Endothelial cell of umbilical vein (primary cell): ENCODE measurements at regions not wholly inside any gene's neighbourhood (a gene's known extent, or its start where the extent isn't known, plus 50 kb on each side); places are given as distances from the start of the nearest gene placed in this dataset.

ENCODE experiments used
- BruUV-seq: library from RNA; stranded (reverse); fragments of 400-500 nt; replicated peaks from 2 replicates; lab custom pipeline; 2021; lab: Mats Ljungman, UMichigan
- CTCF ChIA-PET: fragments of 300-600, 350-600 bp; sonication (Branson Sonifier 250); formaldehyde crosslinking; loops from one replicate; lab custom pipeline; 2021; ENCODE audit warnings: antibody characterized with exemption, inconsistent platforms; lab: Charles Lee
- POLR2A ChIA-PET: fragments of 300-600, 350-600 bp; sonication (Branson Sonifier 250); formaldehyde crosslinking; loops from one replicate; lab custom pipeline; 2021; ENCODE audit warnings: antibody characterized with exemption, inconsistent platforms; lab: Charles Lee
- DNase-seq: peaks from one replicate; pipeline ENCODE4 v3.0.0-alpha.2; 2011; ENCODE audit warnings: low read depth, low spot score
- FAIRE-seq: peaks from 2 replicates; lab custom pipeline; 2011; peaks lifted over from hg19 to GRCh38; lab: Jason Lieb, UNC
- H2AFZ ChIP-seq: 2 replicates; pipeline ENCODE4 v1.6.0; 2012; ENCODE audit warnings: low read depth, low read length, control low read depth, inconsistent platforms
- H3K27ac ChIP-seq: 2 replicates; pipeline ENCODE4 v1.5.1; 2011; ENCODE audit warnings: low read depth, mild to moderate bottlenecking, control low read depth, low read length, moderate library complexity; ENCODE audit not compliant: insufficient read depth
- H3K27me3 ChIP-seq, 2 experiments: 2 replicates each; pipeline versions ENCODE4 v1.6.0 to v1.6.1; 2011; ENCODE audit warnings: low read length in 2 of 2, mixed read lengths in 1 of 2; ENCODE audit not compliant: control insufficient read depth in 2 of 2, insufficient read depth in 2 of 2
- H3K36me3 ChIP-seq, 2 experiments: 2 replicates in 1 of 2; 3 replicates in 1 of 2; pipeline ENCODE4 v1.5.1; 2011; ENCODE audit warnings: low read length in 2 of 2, mild to moderate bottlenecking in 1 of 2, moderate library complexity in 1 of 2; ENCODE audit not compliant: control insufficient read depth in 2 of 2, insufficient read depth in 2 of 2; ENCODE audit errors: extremely low read depth in 1 of 2
- H3K4me1 ChIP-seq: 3 replicates; pipeline ENCODE4 v1.5.1; 2011; ENCODE audit warnings: mild to moderate bottlenecking, low read length; ENCODE audit not compliant: control insufficient read depth, insufficient read depth; ENCODE audit errors: extremely low read depth
- H3K4me2 ChIP-seq: 2 replicates; pipeline ENCODE4 v1.6.1; 2011; ENCODE audit warnings: low read length, control low read depth, mixed read lengths; ENCODE audit not compliant: insufficient read depth
- H3K4me3 ChIP-seq, 3 experiments: fragments of 200-600 bp in 1 of 3; sonication (generic), shearing (Covaris generic) in 1 of 3; replicated peaks in 1 of 3; 2 replicates each; pipeline ENCODE4 v1.5.1; 2011 to 2016; ENCODE audit warnings: control low read depth in 3 of 3, low read length in 3 of 3, mild to moderate bottlenecking in 2 of 3, inconsistent platforms in 1 of 3, low read depth in 1 of 3, moderate library complexity in 1 of 3; ENCODE audit not compliant: insufficient read depth in 1 of 3
- H3K79me2 ChIP-seq: 2 replicates; pipeline ENCODE4 v1.6.0; 2012; ENCODE audit warnings: low read length, inconsistent platforms; ENCODE audit not compliant: control insufficient read depth, insufficient read depth
- H3K9ac ChIP-seq: replicated peaks from 2 replicates; pipeline ENCODE3; 2011; ENCODE audit warnings: low read length, control low read depth; ENCODE audit not compliant: insufficient read depth; ENCODE audit errors: extremely low read depth
- H3K9me1 ChIP-seq: replicated peaks from 3 replicates; pipeline ENCODE4 v1.6.0; 2011; ENCODE audit warnings: mild to moderate bottlenecking, low read length; ENCODE audit not compliant: control insufficient read depth, insufficient read depth; ENCODE audit errors: extremely low read depth
- H3K9me3 ChIP-seq: replicated peaks from 2 replicates; pipeline ENCODE4 v1.5.1; 2012; ENCODE audit warnings: low read length, inconsistent platforms; ENCODE audit not compliant: control insufficient read depth, insufficient read depth
- H4K20me1 ChIP-seq: replicated peaks from 2 replicates; pipeline ENCODE3; 2011; ENCODE audit warnings: mild to moderate bottlenecking, low read length; ENCODE audit not compliant: control insufficient read depth, insufficient read depth; ENCODE audit errors: extremely low read depth
- EZH2 ChIP-seq: IDR thresholded peaks from 2 replicates; pipeline ENCODE4 v1.6.1; 2012; ENCODE audit warnings: borderline replicate concordance, low read depth, mild to moderate bottlenecking, moderate library complexity, low read length, inconsistent platforms; ENCODE audit not compliant: severe bottlenecking
- GATA2 ChIP-seq: IDR thresholded peaks from 2 replicates; pipeline ENCODE4 v1.7.0; 2011; ENCODE audit warnings: low read depth, mild to moderate bottlenecking, moderate library complexity, mixed read lengths, low read length; ENCODE audit not compliant: insufficient read length, insufficient read depth
- JUN ChIP-seq: IDR thresholded peaks from 2 replicates; pipeline ENCODE4 v1.6.1; 2011; ENCODE audit warnings: borderline replicate concordance, low read depth; ENCODE audit not compliant: insufficient read length, insufficient read depth
- MYC ChIP-seq: IDR thresholded peaks from one replicate; pipeline ENCODE4 v1.6.1; 2011; ENCODE audit warnings: mild to moderate bottlenecking, low read depth, low read length
- POLR2A ChIP-seq: IDR thresholded peaks from 2 replicates; pipeline ENCODE4 v1.6.1; 2012; ENCODE audit warnings: low read depth, mild to moderate bottlenecking, control low read depth, low read length
- POLR2AphosphoS5 ChIP-seq: IDR thresholded peaks from 2 replicates; pipeline ENCODE4 v1.6.1; 2012; ENCODE audit warnings: low read depth, mild to moderate bottlenecking, control low read depth, low read length, moderate library complexity; ENCODE audit not compliant: insufficient read depth
- dilution Hi-C: fragments of 300-500 bp; cut with MboI; formaldehyde crosslinking; loops from one replicate; pipeline ENCODE4 v1.15.0; 2019; ENCODE audit warnings: low sequenced_read_pairs; ENCODE audit not compliant: extremely low pct_ligation_motif_present
- intact Hi-C: fragments of 100-400 bp; cut with micrococcal nuclease; formaldehyde crosslinking; loops from one replicate; pipeline ENCODE4 v1.10.0; 2022
- TF ChIP-seq, protein P1 (sequence below): IDR thresholded peaks from 2 replicates; pipeline ENCODE4 v1.6.1; 2011; ENCODE audit not compliant: insufficient read depth, insufficient read length
- TF ChIP-seq, protein P2 (sequence below), 2 donors: IDR thresholded peaks; 1 replicate in 1 of 2; 2 replicates in 1 of 2; pipeline ENCODE4 v1.5.1; 2011; ENCODE audit warnings: low read length in 2 of 2, mild to moderate bottlenecking in 2 of 2, moderate library complexity in 2 of 2, control low read depth in 1 of 2, inconsistent platforms in 1 of 2, low read depth in 1 of 2; ENCODE audit not compliant: insufficient read depth in 1 of 2; ENCODE audit errors: extremely low read depth in 1 of 2

DNA sequence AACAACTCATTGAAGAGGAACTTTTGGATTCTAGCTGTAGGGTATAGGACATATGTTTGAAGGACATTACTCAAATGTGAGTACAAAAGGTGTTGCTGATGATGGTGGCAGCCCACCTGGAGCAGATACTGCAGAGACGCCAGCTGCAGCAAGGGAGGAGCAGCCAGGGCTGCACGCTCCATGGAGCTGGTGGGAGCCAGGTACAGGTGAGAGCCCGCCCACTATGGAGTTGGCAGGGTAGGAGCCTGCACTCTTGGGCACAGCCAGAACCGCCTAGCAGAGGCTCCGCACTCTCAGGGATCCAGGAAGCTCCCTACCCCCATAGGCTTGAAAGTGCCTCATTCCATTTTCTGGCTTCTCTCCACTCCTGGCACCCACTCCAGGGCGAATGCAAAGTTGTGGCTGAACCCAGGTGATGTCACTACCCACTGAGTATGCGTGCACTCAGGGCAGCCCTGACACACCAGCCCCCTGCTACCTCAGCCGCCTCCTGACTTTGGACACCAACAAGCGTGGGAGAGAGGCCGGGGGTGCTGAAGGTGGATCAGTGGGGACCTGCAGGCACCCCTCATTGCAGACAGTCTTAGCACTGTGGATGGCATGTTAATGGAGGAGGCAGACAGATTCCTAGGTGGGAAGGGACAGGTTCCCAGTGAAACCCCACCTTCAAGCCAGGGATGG is 761.1 kb downstream of the IPMK start:
- H3K9me1 ChIP-seq: no peaks in the 10 kb centered on the region
- H3K27ac ChIP-seq: no peak overlapping the region
- H2AFZ ChIP-seq: no peak overlapping the region
- ChIA-PET CTCF (no interaction called here), POLR2A (no interaction called here)
- TF ChIP-seq, protein P1, sequence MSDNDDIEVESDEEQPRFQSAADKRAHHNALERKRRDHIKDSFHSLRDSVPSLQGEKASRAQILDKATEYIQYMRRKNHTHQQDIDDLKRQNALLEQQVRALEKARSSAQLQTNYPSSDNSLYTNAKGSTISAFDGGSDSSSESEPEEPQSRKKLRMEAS: no peak
- TF ChIP-seq, protein P2, sequence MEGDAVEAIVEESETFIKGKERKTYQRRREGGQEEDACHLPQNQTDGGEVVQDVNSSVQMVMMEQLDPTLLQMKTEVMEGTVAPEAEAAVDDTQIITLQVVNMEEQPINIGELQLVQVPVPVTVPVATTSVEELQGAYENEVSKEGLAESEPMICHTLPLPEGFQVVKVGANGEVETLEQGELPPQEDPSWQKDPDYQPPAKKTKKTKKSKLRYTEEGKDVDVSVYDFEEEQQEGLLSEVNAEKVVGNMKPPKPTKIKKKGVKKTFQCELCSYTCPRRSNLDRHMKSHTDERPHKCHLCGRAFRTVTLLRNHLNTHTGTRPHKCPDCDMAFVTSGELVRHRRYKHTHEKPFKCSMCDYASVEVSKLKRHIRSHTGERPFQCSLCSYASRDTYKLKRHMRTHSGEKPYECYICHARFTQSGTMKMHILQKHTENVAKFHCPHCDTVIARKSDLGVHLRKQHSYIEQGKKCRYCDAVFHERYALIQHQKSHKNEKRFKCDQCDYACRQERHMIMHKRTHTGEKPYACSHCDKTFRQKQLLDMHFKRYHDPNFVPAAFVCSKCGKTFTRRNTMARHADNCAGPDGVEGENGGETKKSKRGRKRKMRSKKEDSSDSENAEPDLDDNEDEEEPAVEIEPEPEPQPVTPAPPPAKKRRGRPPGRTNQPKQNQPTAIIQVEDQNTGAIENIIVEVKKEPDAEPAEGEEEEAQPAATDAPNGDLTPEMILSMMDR (IDR thresholded peaks at IDR 0.05; ENCODE audit: extremely low read depth in 1 of 2, insufficient read depth in 1 of 2, low read depth in 1 of 2, low read length in 2 of 2): no peak
- TF ChIP-seq POLR2AphosphoS5 (no peak), POLR2A (no peak), JUN (no peak), MYC (no peak), EZH2 (no peak), GATA2 (no peak)
- no peaks in the 10 kb centered on the region for H4K20me1 ChIP-seq
- H3K9ac ChIP-seq: no peak overlapping the region
- no peaks in the 10 kb centered on the region for H3K79me2 ChIP-seq
- no peaks in the 10 kb centered on the region for H3K27me3 ChIP-seq
- H3K9me3 ChIP-seq: peaks cover 2% of the 10 kb centered on the region
- no peak overlapping the region for H3K4me2 ChIP-seq
- H3K36me3 ChIP-seq: no peaks in the 10 kb centered on the region
- no peak overlapping the region for H3K4me3 ChIP-seq
- FAIRE-seq (no peak), DNase-seq (no peak)
- dilution Hi-C loops (no loop called here), intact Hi-C loops (no loop called here)
- no TSS peak for BruUV-seq
- no peaks in the 10 kb centered on the region for H3K4me1 ChIP-seq
